OCI-LY3 (cell line): ENCODE measurements at regions not wholly inside any gene's neighbourhood (a gene's known extent, or its start where the extent isn't known, plus 50 kb on each side); places are given as distances from the start of the nearest gene placed in this dataset.

ENCODE experiments used
- CTCF ChIP-seq: fragments of 200-600, 300-600 bp; sonication (generic); IDR thresholded peaks from 2 replicates; pipeline ENCODE4 v1.5.1; 2014; ENCODE audit warnings: antibody characterized with exemption, low read length, low read depth
- EZH2phosphoT487 ChIP-seq: fragments of 200-600 bp; shearing (Covaris generic); IDR thresholded peaks from 2 replicates; pipeline ENCODE4 v1.6.1; 2018; ENCODE audit warnings: antibody characterized with exemption, mixed run types, low read depth

GRCh38 chr20:9926007-9926406 is 87.1 kb upstream of the PAK5 start:
- no peak for TF ChIP-seq CTCF
- TF ChIP-seq EZH2phosphoT487, result no peak
